ENCODE measurements at regions not wholly inside any gene's neighbourhood (a gene's known extent, or its start where the extent isn't known, plus 50 kb on each side); places are given as distances from the start of the nearest gene placed in this dataset.
"Not testable (repeated sequence)": the region's sequence is repeated elsewhere in the genome, so short reads cannot be mapped to it uniquely, and the experiment has no call there.

GRCh38 chr3:7999384-7999783 is 502.2 kb upstream of the LMCD1 start:
- intact Hi-C loops (cut with micrococcal nuclease), result no loop called here

GRCh38 chr3:8001307-8001706 is 500.3 kb upstream of the LMCD1 start:
- intact Hi-C loops (cut with micrococcal nuclease), result no loop called here

- intact Hi-C loops (cut with micrococcal nuclease), result no loop called here
Observed at GRCh38 chr3:8001712-8002111, 499.9 kb upstream of the LMCD1 start.

GRCh38 chr3:8011902-8012301 is 489.7 kb upstream of the LMCD1 start:
- intact Hi-C loops (cut with micrococcal nuclease), result no loop called here

GRCh38 chr3:8020047-8020841 is 481.4 kb upstream of the LMCD1 start:
- intact Hi-C loops (cut with micrococcal nuclease), result no loop called here

- intact Hi-C loops (cut with micrococcal nuclease), result no loop called here
Observed at GRCh38 chr3:8027954-8028353, 473.7 kb upstream of the LMCD1 start.

GRCh38 chr3:8050283-8050682 is 451.3 kb upstream of the LMCD1 start:
- intact Hi-C loops (cut with micrococcal nuclease), result no loop called here

- intact Hi-C loops (cut with micrococcal nuclease), result no loop called here
Observed at GRCh38 chr3:8052659-8053058, 449.0 kb upstream of the LMCD1 start.

- intact Hi-C loops (cut with micrococcal nuclease), result not testable (repeated sequence)
Observed at GRCh38 chr3:8068135-8068534, 433.5 kb upstream of the LMCD1 start.

GRCh38 chr3:8069471-8069870 is 432.2 kb upstream of the LMCD1 start:
- intact Hi-C loops (cut with micrococcal nuclease), result no loop called here

- intact Hi-C loops (cut with micrococcal nuclease), result no loop called here
Observed at GRCh38 chr3:8070011-8070410, 431.6 kb upstream of the LMCD1 start.

- intact Hi-C loops (cut with micrococcal nuclease), result not testable (repeated sequence)
Observed at GRCh38 chr3:8074740-8075139, 426.9 kb upstream of the LMCD1 start.

- intact Hi-C loops (cut with micrococcal nuclease), result no loop called here
Observed at GRCh38 chr3:8077126-8077525, 424.5 kb upstream of the LMCD1 start.

- intact Hi-C loops (cut with micrococcal nuclease), result no loop called here
Observed at GRCh38 chr3:8080464-8080863, 421.2 kb upstream of the LMCD1 start.

- intact Hi-C loops (cut with micrococcal nuclease), result no loop called here
Observed at GRCh38 chr3:8085498-8085897, 416.1 kb upstream of the LMCD1 start.

- intact Hi-C loops (cut with micrococcal nuclease), result no loop called here
Observed at GRCh38 chr3:8087951-8088350, 413.7 kb upstream of the LMCD1 start.

- intact Hi-C loops (cut with micrococcal nuclease), result no loop called here
Observed at GRCh38 chr3:8094415-8094814, 407.2 kb upstream of the LMCD1 start.

GRCh38 chr3:8095724-8096123 is 405.9 kb upstream of the LMCD1 start:
- intact Hi-C loops (cut with micrococcal nuclease), result no loop called here

GRCh38 chr3:8097690-8098089 is 403.9 kb upstream of the LMCD1 start:
- intact Hi-C loops (cut with micrococcal nuclease), result no loop called here

- intact Hi-C loops (cut with micrococcal nuclease), result no loop called here
Observed at GRCh38 chr3:8103954-8104353, 397.7 kb upstream of the LMCD1 start.

- intact Hi-C loops (cut with micrococcal nuclease), result no loop called here
Observed at GRCh38 chr3:8106921-8107320, 394.7 kb upstream of the LMCD1 start.

GRCh38 chr3:8110966-8111798 is 390.4 kb upstream of the LMCD1 start:
- intact Hi-C loops (cut with micrococcal nuclease), result loop anchor here (2.0 kb wide), 1 partner anchor 306 kb away; no protein-coding TSS in a partner anchor

GRCh38 chr3:8112587-8112986 is 389.0 kb upstream of the LMCD1 start:
- intact Hi-C loops (cut with micrococcal nuclease), result no loop called here
